HepG2 (cell line): ENCODE measurements at regions not wholly inside any gene's neighbourhood (a gene's known extent, or its start where the extent isn't known, plus 50 kb on each side); places are given as distances from the start of the nearest gene placed in this dataset.

ENCODE experiments used
- CBX1 ChIP-seq: IDR thresholded peaks from one replicate; pipeline ENCODE4 v1.6.1; 2016; ENCODE audit warnings: antibody characterized with exemption, low read depth
- ETS1 ChIP-seq: sonication (generic); formaldehyde crosslinking; IDR thresholded peaks from 2 replicates; pipeline ENCODE4 v1.4.0; 2020; ENCODE audit warnings: missing genetic modification reagents
- HNF1A ChIP-seq, 2 experiments: sonication (generic) in 1 of 2; formaldehyde crosslinking in 1 of 2; IDR thresholded peaks; 2 replicates each; pipeline versions ENCODE4 v1.4.0 to v1.6.1; 2016 to 2020; ENCODE audit warnings: borderline replicate concordance in 1 of 2, low read depth in 1 of 2, mild to moderate bottlenecking in 1 of 2, missing genetic modification reagents in 1 of 2
- KDM5B ChIP-seq: sonication (generic); formaldehyde crosslinking; IDR thresholded peaks from 2 replicates; pipeline ENCODE4 v1.4.0; 2020; ENCODE audit warnings: missing genetic modification reagents, mild to moderate bottlenecking, borderline replicate concordance
- MTA1 ChIP-seq: sonication (generic); formaldehyde crosslinking; IDR thresholded peaks from 2 replicates; pipeline ENCODE4 v1.4.0; 2020; ENCODE audit warnings: missing genetic modification reagents, mild to moderate bottlenecking, borderline replicate concordance
- SOX5 ChIP-seq: IDR thresholded peaks from 2 replicates; pipeline ENCODE4 v1.6.1; 2016; ENCODE audit warnings: borderline replicate concordance
- ZFY ChIP-seq: sonication (generic); formaldehyde crosslinking; IDR thresholded peaks from 2 replicates; pipeline ENCODE4 v1.4.0; 2020; ENCODE audit warnings: missing genetic modification reagents
- ZNF234 ChIP-seq: sonication (generic); formaldehyde crosslinking; conservative IDR thresholded peaks from 2 replicates; pipeline ENCODE4 v1.5.1; 2020; ENCODE audit warnings: mild to moderate bottlenecking, missing genetic modification reagents
- ZNF468 ChIP-seq: sonication (generic); formaldehyde crosslinking; IDR thresholded peaks from 2 replicates; pipeline ENCODE4 v1.8.0; 2022; ENCODE audit warnings: mild to moderate bottlenecking, moderate library complexity, missing genetic modification reagents
- ZNF773 ChIP-seq: sonication (generic); formaldehyde crosslinking; IDR thresholded peaks from 2 replicates; pipeline ENCODE4 v1.4.0; 2020; ENCODE audit warnings: missing genetic modification reagents, borderline replicate concordance
- TF ChIP-seq, protein P1 (sequence below): sonication (generic); formaldehyde crosslinking; IDR thresholded peaks from 2 replicates; pipeline ENCODE4 v1.9.0; 2021; ENCODE audit warnings: missing genetic modification reagents, mild to moderate bottlenecking, borderline replicate concordance
- TF ChIP-seq, protein P2 (sequence below): sonication (generic); formaldehyde crosslinking; IDR thresholded peaks from 2 replicates; pipeline ENCODE4 v1.4.0; 2020; ENCODE audit warnings: missing genetic modification reagents, borderline replicate concordance

- TF ChIP-seq HNF1A (IDR thresholded peaks at IDR 0.05; ENCODE audit: low read depth): no peak
- TF ChIP-seq HNF1A (CRISPR knock-in tag; IDR thresholded peaks at IDR 0.05; ENCODE audit: borderline replicate concordance): no peak
- TF ChIP-seq CBX1: no peak
- no peak for TF ChIP-seq ZNF234
- no peak for TF ChIP-seq SOX5 (CRISPR knock-in tag)
- TF ChIP-seq, protein P1, sequence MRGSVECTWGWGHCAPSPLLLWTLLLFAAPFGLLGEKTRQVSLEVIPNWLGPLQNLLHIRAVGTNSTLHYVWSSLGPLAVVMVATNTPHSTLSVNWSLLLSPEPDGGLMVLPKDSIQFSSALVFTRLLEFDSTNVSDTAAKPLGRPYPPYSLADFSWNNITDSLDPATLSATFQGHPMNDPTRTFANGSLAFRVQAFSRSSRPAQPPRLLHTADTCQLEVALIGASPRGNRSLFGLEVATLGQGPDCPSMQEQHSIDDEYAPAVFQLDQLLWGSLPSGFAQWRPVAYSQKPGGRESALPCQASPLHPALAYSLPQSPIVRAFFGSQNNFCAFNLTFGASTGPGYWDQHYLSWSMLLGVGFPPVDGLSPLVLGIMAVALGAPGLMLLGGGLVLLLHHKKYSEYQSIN (CRISPR knock-in tag): no peak
- TF ChIP-seq MTA1 (CRISPR knock-in tag): no peak
- no peak for TF ChIP-seq ZNF773 (CRISPR knock-in tag)
- TF ChIP-seq ZFY: no peak
- TF ChIP-seq KDM5B: no peak
- TF ChIP-seq, protein P2, sequence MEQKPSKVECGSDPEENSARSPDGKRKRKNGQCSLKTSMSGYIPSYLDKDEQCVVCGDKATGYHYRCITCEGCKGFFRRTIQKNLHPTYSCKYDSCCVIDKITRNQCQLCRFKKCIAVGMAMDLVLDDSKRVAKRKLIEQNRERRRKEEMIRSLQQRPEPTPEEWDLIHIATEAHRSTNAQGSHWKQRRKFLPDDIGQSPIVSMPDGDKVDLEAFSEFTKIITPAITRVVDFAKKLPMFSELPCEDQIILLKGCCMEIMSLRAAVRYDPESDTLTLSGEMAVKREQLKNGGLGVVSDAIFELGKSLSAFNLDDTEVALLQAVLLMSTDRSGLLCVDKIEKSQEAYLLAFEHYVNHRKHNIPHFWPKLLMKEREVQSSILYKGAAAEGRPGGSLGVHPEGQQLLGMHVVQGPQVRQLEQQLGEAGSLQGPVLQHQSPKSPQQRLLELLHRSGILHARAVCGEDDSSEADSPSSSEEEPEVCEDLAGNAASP: no peak
- TF ChIP-seq ETS1: no peak
- no peak for TF ChIP-seq ZNF468
Observed at GRCh38 chr3:54069961-54070360, 52.4 kb upstream of the CACNA2D3 start (continued).
